Astrocyte (in vitro differentiated cells and primary cell): ENCODE measurements at regions not wholly inside any gene's neighbourhood (a gene's known extent, or its start where the extent isn't known, plus 50 kb on each side); places are given as distances from the start of the nearest gene placed in this dataset.

ENCODE experiments used
- CTCF ChIP-seq: IDR thresholded peaks from 2 replicates; pipeline ENCODE4 v1.5.1; 2011; ENCODE audit warnings: low read depth, mild to moderate bottlenecking, inconsistent platforms, low read length, moderate library complexity; ENCODE audit not compliant: insufficient read depth
- EZH2 ChIP-seq: IDR thresholded peaks from 2 replicates; pipeline ENCODE4 v1.6.1; 2012; ENCODE audit warnings: mild to moderate bottlenecking, low read length, inconsistent platforms; ENCODE audit not compliant: insufficient read depth

GRCh38 chr3:78481050-78481449 is 1286.7 kb downstream of the ROBO1 start:
- TF ChIP-seq CTCF = no peak
- no peak for TF ChIP-seq EZH2
